ENCODE measurements at regions not wholly inside any gene's neighbourhood (a gene's known extent, or its start where the extent isn't known, plus 50 kb on each side); places are given as distances from the start of the nearest gene placed in this dataset.
A peak's percentile ranks its signal among the peaks of the same experiment; 100 is the strongest.

GRCh38 chr4:129972257-129972656, 876.3 kb downstream of the C4orf33 start:
- H3K9me3 ChIP-seq: no peaks in the 10 kb centered on the region
- no peak for DNase-seq
- TF ChIP-seq CTCF (IDR thresholded peaks at IDR 0.05): no peak
- H3K27me3 ChIP-seq: no peaks in the 10 kb centered on the region
- no peaks in the 10 kb centered on the region for H3K36me3 ChIP-seq
- intact Hi-C loops (cut with DNase I): no loop called here
- H3K4me3 ChIP-seq: no peak overlapping the region
- no peak for ATAC-seq
- H3K27ac ChIP-seq: no peak overlapping the region
- no peak for FAIRE-seq
- no peaks in the 10 kb centered on the region for H3K4me1 ChIP-seq
- 64 to 68% methylated on average over 1 of the region's 1 CpG for WGBS, 2 donors

GRCh38 chr4:129974730-129975129, 878.8 kb downstream of the C4orf33 start:
- no peaks in the 10 kb centered on the region for H3K27me3 ChIP-seq
- DNase-seq (no peak), FAIRE-seq (no peak), ATAC-seq (no peak)
- no peaks in the 10 kb centered on the region for H3K4me1 ChIP-seq
- no peak overlapping the region for H3K4me3 ChIP-seq
- H3K27ac ChIP-seq: no peak overlapping the region
- intact Hi-C loops (cut with DNase I): no loop called here
- H3K9me3 ChIP-seq: no peaks in the 10 kb centered on the region
- H3K36me3 ChIP-seq: no peaks in the 10 kb centered on the region
- no peak for TF ChIP-seq CTCF (IDR thresholded peaks at IDR 0.05)

- Histone ChIP-seq H3K9me3 (no peaks in the 10 kb centered on the region), H3K36me3 (no peaks in the 10 kb centered on the region), H3K27me3 (no peaks in the 10 kb centered on the region), H3K4me1 (no peaks in the 10 kb centered on the region), H3K4me3 (no peak overlapping the region), H3K27ac (no peak overlapping the region)
- 87 to 88% methylated on average over 4 of the region's 4 CpGs for WGBS, 2 donors
- DNase-seq (no peak), FAIRE-seq (no peak), ATAC-seq (no peak)
- intact Hi-C loops (cut with DNase I): no loop called here
- TF ChIP-seq CTCF (IDR thresholded peaks at IDR 0.05): no peak
Measured at GRCh38 chr4:129978315-129978714, 882.4 kb downstream of the C4orf33 start.

GRCh38 chr4:129988957-129989356, 893.0 kb downstream of the C4orf33 start:
- no peak for FAIRE-seq
- intact Hi-C loops (cut with DNase I): no loop called here
- no peak for TF ChIP-seq CTCF (IDR thresholded peaks at IDR 0.05)
- H3K36me3 ChIP-seq: no peaks in the 10 kb centered on the region
- H3K27ac ChIP-seq: no peak overlapping the region
- no peak for DNase-seq
- no peaks in the 10 kb centered on the region for H3K9me3 ChIP-seq
- no peaks in the 10 kb centered on the region for H3K27me3 ChIP-seq
- no peak overlapping the region for H3K4me3 ChIP-seq
- no peaks in the 10 kb centered on the region for H3K4me1 ChIP-seq
- no peak for ATAC-seq

GRCh38 chr4:129994715-129995114, 898.8 kb downstream of the C4orf33 start:
- WGBS, 2 donors: 46 to 54% methylated on average over 4 of the region's 4 CpGs
- ATAC-seq (peak in 1 of 4 donors; percentile 21), DNase-seq (no peak), FAIRE-seq (no peak)
- H3K27me3 ChIP-seq: no peaks in the 10 kb centered on the region
- no peaks in the 10 kb centered on the region for H3K9me3 ChIP-seq
- H3K4me1 ChIP-seq: no peaks in the 10 kb centered on the region
- intact Hi-C loops (cut with DNase I): no loop called here
- no peak for TF ChIP-seq CTCF (IDR thresholded peaks at IDR 0.05)
- no peak overlapping the region for H3K27ac ChIP-seq
- no peaks in the 10 kb centered on the region for H3K36me3 ChIP-seq
- no peak overlapping the region for H3K4me3 ChIP-seq

Measured in pancreas (tissue), 10 donors.